Ecto neural progenitor cell (in vitro differentiated cells): ENCODE measurements at regions not wholly inside any gene's neighbourhood (a gene's known extent, or its start where the extent isn't known, plus 50 kb on each side); places are given as distances from the start of the nearest gene placed in this dataset.
"Not testable (repeated sequence)": the region's sequence is repeated elsewhere in the genome, so short reads cannot be mapped to it uniquely, and the experiment has no call there.

Experiments
- DNase-seq: peaks from one replicate; pipeline ENCODE4 v3.0.0-alpha.2; 2018; ENCODE audit warnings: low spot score

- no peak for DNase-seq
Observed at GRCh38 chr1:229710746-229711145, 84.7 kb downstream of the URB2 start.

- no peak for DNase-seq
Observed at GRCh38 chr1:229714306-229714705, 88.3 kb downstream of the URB2 start.

GRCh38 chr1:229714964-229715603 is 89.0 kb downstream of the URB2 start:
- no peak for DNase-seq

GRCh38 chr1:229716069-229716468 is 90.0 kb downstream of the URB2 start:
- DNase-seq = no peak

GRCh38 chr1:229716704-229717103 is 90.7 kb downstream of the URB2 start:
- no peak for DNase-seq

- no peak for DNase-seq
Observed at GRCh38 chr1:229717786-229718576, 91.9 kb downstream of the URB2 start.

GRCh38 chr1:229726061-229726460 is 100.0 kb downstream of the URB2 start:
- DNase-seq = no peak

GRCh38 chr1:229729916-229730315 is 103.9 kb downstream of the URB2 start:
- DNase-seq = no peak

- DNase-seq = no peak
Observed at GRCh38 chr1:229730573-229730972, 104.5 kb downstream of the URB2 start.

GRCh38 chr1:229732061-229732460 is 106.0 kb downstream of the URB2 start:
- DNase-seq = no peak

- no peak for DNase-seq
Observed at GRCh38 chr1:229736376-229736775, 110.3 kb downstream of the URB2 start.

GRCh38 chr1:229742614-229743013 is 116.6 kb downstream of the URB2 start:
- DNase-seq = not testable (repeated sequence)

- no peak for DNase-seq
Observed at GRCh38 chr1:229749992-229750391, 123.9 kb downstream of the URB2 start.

- DNase-seq = no peak
Observed at GRCh38 chr1:229751610-229752009, 125.6 kb downstream of the URB2 start.

- no peak for DNase-seq
Observed at GRCh38 chr1:229752679-229753078, 126.6 kb downstream of the URB2 start.

- no peak for DNase-seq
Observed at GRCh38 chr1:229753764-229754551, 127.9 kb downstream of the URB2 start.

GRCh38 chr1:229756666-229757065 is 130.6 kb downstream of the URB2 start:
- DNase-seq = no peak

- no peak for DNase-seq
Observed at GRCh38 chr1:229757226-229757625, 131.2 kb downstream of the URB2 start.

GRCh38 chr1:229758101-229759036 is 132.3 kb downstream of the URB2 start:
- DNase-seq = no peak

- no peak for DNase-seq
Observed at GRCh38 chr1:229759037-229759435, 133.0 kb downstream of the URB2 start.

GRCh38 chr1:229759586-229759985 is 133.5 kb downstream of the URB2 start:
- no peak for DNase-seq
